Ammon's horn (tissue), 1 donor: ENCODE measurements at regions not wholly inside any gene's neighbourhood (a gene's known extent, or its start where the extent isn't known, plus 50 kb on each side); places are given as distances from the start of the nearest gene placed in this dataset.

Experiments used
- DNase-seq: peaks from one replicate; pipeline ENCODE4 v3.0.0-alpha.2; 2016; ENCODE audit warnings: low spot score

- DNase-seq, result no peak
Observed at GRCh38 chr1:83725735-83726360, 273.1 kb downstream of the TTLL7 start.

DNA sequence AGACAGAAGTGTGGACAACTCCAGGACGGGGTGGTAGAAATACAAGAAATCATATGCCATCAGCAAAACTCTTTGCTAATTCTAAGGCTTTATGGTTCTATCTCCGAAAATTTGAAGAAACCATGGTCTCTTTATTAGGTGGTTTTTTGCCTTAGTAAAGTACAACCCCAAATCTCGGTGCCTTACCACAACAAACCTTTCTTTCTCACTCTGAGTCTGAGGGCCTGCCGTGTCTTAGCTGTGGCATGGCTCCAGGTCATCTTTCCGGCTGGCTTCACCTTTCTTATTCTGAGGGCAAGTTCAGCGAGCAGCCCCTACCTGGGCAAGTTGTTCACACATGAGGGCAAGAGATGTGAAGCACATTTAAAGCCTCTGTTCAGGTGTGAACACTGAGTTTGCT is 280.6 kb downstream of the TTLL7 start:
- no peak for DNase-seq

DNA sequence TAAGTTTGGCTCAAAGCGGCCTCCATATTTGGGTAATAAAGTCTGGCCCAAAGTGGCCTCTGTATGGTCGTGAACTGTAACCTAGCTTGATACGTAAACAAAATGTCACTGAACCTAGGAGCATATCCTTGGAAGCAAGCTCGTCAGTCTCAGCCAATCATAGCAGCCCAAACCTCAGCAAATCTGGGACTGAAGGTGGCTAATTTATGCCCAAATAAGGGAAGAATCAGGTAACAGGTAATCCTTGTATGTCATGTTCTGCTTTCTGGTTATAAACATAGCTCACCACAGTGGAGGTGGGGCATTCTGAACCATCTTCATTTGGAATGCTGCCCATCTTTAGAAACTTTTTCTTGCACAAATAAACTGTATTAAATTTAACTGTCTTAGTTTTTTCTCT is 281.1 kb downstream of the TTLL7 start:
- no peak for DNase-seq

GRCh38 chr1:83716641-83717040 is 282.3 kb downstream of the TTLL7 start:
- no peak for DNase-seq

GRCh38 chr1:83715550-83715949 is 283.4 kb downstream of the TTLL7 start:
- no peak for DNase-seq

- DNase-seq, result no peak
Observed at GRCh38 chr1:83709662-83710061, 289.3 kb downstream of the TTLL7 start.

GRCh38 chr1:83706354-83706938 is 292.5 kb downstream of the TTLL7 start:
- no peak for DNase-seq

DNA sequence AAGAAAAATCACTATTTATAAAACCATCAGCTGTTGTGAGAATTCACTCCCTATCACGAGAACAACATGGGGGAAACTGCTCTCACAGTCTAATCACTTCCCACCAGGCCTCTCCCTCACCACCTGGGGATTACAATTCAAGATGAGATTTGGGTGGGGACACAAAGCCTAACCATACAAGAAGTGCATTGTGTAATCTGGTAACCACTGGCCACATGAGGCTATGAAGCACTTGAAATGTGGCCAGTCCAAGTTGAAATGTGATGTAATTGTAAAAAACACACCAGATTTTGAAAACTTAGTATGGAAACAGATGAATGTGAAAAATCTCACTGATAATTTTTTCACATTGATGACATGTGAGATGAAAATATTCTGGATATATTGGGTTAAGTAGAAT is 293.8 kb downstream of the TTLL7 start:
- no peak for DNase-seq

GRCh38 chr1:83704350-83704749 is 294.6 kb downstream of the TTLL7 start:
- no peak for DNase-seq

GRCh38 chr1:83702356-83702755 is 296.6 kb downstream of the TTLL7 start:
- no peak for DNase-seq

DNA sequence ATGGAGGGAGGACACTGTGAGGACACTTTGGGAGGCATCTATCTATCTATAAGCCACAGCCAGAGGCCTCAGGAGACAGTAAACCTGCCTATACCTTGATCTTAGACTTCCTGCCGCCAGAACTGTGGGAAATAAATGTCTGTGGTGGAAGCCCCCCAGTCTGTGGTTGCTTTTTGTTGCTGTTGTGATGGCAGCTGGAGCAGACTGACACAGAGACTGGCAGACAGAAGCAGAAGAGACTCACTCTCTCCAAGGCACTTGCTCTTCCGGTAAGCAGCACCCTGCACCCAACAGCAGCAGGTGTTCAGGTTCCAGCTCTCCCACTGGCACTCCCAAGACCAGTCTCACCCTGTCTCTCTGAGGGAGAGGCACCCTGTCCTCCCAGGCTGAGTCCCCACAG is 297.6 kb downstream of the TTLL7 start:
- no peak for DNase-seq

DNA sequence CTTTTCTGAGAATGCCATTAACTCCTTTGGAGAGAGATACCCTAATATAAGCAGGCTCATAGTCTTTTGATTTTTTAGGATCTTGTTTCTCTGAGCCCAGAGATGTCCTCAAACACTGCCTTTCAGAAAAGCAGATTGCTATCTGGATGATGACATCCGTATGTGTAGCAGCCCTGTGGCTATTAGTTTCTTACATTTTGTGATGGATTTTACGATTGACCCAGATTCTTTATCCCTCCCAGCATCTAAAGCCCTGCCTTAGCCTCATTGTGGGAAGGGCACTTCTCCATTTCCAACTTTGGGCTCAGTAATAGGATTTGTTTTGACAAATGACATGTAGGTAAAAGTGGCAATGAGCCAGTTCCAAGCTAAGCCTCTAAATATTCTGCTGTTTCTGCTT is 300.3 kb downstream of the TTLL7 start:
- DNase-seq, result no peak

DNA sequence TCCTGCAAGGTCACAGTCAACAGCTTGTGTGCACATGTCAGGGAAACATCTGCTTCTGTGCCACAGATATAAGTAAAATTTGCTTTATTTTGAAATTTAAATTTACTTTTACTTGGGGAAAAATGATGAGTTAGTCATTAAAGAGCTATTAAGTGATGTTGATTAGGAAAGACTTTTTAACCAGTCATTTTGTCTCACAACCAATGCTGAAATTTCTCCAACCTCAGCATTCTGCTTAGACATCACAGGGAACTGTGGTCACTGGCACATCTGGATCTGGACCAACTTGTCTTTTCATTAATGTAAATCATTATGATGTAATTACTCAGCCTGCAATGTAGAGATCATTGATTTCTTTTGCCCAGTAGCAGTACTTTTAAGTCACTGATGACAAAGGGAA is 301.0 kb downstream of the TTLL7 start:
- DNase-seq, result no peak

DNA sequence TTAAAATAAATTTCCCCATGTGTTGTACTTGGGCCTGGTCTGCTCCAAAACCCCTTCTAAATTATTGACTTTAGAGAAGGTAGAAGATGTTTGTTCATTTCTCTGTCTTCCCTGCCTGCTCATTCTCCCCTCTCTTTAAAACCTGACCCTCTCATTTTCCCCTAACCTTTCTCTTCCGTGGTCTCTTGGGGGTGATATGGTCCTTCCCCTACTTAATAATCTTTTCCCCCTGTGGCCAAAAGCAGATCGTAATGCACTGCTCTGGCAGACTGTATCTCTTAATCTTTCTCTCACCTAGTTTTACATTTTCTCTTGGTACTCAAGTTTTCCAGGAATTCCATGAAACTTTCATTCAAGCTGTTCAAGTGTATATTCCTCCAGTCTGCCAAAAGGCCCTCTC is 301.7 kb downstream of the TTLL7 start:
- no peak for DNase-seq

GRCh38 chr1:83694449-83694848 is 304.5 kb downstream of the TTLL7 start:
- no peak for DNase-seq

DNA sequence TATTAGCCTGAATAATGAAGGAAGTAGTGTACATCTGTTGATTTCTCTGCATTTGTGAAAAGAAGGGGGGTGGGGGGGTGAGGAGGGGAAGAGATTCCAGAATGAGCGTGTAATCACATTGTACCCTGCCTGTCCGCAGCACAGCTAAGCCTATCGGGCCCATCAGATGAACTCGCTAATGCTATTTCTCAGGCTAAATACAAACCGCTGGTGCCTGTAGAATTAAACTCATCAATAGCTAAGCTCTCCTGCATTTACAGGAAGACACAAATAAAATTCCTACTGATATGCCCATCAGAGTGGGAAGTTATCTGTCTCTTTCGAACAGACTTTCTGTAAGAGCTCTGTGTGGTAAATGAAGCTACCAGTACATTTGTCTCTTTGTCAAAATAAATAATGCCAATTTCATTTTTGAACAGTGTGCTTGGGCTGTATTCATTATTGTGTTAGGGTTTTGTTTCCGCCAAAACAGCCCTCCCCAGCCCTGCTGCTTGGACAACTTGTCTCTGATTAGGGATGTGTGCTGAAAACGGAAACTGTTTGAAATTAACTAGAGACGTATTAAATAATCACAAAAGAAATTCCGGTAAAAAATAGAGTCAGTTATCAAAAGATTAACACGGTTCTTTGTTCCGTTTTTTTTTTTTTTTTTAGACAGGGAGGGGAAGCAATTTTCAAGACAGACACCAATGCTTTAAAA is 305.4 kb downstream of the TTLL7 start:
- peak; percentile 14 for DNase-seq

- DNase-seq, result peak; percentile 20
Observed at GRCh38 chr1:83692524-83693381, 306.2 kb downstream of the TTLL7 start.

DNA sequence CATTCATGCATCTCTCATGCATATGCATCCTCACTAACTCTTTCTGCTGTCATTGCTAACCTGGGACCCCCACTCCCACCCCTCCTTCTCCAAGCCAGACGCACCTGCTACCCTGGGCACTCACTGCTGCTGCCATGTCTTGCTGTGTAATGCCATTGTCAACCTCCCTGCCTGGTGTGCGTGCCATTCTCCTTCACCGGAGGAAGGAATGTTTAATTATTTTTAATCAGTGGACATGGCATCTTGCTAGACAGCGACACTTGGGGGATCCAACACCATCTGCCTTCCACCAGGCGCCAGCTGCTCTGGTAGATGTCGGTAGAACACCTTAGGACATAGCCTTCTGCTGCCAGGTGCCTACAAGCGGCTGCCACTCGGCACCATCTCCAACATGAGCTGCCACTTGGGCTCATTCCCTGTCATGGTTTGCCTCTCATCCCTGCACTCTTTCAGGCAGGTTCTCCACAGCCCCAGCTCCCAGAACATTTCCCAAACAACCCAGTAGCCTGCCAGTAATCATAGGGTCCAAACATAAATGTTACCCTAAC is 306.9 kb downstream of the TTLL7 start:
- DNase-seq, result no peak

DNA sequence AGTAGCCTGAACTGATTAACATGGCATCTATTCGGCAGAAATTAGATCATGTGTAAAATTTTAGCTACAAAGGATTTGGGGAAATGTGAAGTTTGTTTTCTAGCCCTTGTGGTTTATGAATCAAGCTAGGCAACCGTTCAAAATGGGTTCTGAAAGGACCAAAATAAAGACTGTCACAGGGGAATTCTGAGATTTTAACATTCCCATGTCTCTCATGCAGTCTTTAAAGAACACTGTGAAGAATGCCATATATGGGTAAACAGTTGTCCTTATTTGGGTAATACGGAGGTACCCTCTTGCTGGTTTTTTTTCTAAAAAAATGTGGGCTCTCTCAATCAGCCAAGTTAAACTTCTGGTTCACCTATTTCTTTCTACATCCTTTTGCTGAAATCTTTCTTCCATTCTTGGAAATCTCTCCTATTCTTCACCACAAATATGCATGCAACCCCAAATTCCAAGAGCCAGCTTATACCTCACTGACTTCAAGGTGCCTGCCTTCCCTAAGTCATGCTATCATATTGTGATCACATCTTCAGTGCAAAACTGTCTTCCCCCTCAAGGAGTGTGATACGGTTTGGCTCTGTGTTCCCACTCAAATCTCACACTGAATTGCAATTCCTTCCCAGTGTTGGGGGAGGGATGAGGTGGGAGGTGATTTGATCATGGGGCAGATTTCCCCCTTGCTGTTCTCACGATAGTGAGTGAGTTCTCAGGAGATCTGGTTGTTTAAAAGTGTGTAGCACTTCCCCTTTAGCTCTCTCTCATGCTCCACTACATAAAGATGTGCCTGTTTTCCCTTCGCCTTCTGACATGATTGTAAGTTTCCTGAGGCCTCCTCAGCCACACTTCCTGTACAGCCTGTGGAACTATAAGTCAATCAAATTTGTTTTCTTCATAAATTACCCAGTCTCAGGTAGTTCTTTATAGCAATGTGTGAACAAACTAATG is 308.7 kb downstream of the TTLL7 start:
- DNase-seq, result no peak

DNA sequence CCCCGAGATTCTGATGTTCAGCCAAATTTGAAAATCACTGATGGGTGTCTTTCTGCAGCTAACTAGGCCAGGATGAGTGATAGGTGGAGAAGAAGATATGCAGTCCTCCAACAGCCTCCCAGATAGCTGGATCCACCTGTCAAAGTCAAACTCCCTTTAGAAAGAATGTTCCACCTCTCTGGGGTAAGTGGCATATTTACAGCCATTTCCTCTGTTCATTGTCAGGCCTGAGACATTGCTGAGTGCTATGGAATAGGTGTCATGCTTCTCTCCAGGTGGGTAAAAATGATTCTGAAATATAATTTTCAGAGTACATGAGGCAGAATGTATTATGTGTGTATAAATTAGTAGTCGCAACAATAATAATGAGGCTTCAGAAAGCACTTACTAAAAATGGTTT is 316.8 kb downstream of the TTLL7 start:
- DNase-seq, result no peak

DNA sequence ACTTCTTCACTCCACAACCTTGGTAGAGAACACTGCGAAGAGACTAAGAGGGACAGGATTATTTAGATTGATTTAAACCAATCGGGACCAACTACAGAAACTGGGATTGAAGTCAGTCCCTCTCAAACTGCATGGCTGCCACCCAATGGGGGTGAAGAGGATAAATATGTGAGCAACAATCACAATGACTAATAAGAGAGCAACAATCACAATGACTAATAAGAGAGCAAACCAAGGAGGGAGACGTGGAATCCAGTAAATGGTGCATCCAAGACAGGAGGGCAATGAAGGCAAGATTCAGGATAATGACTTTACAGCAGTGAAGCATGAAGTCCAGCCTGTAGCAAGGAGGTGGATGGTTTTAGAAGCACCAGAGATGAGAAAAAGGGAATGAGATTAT is 322.8 kb downstream of the TTLL7 start:
- DNase-seq, result no peak
